GM06990 (cell line): ENCODE measurements at regions not wholly inside any gene's neighbourhood (a gene's known extent, or its start where the extent isn't known, plus 50 kb on each side); places are given as distances from the start of the nearest gene placed in this dataset.

Source experiments
- DNase-seq: peaks from one replicate; pipeline ENCODE4 v3.0.0-alpha.2; 2011; ENCODE audit not compliant: insufficient read length; ENCODE audit errors: extremely low read depth
- H3K27me3 ChIP-seq: replicated peaks from 2 replicates; pipeline ENCODE4 v1.6.0; 2011; ENCODE audit warnings: low read length; ENCODE audit not compliant: control insufficient read depth, insufficient read depth
- H3K36me3 ChIP-seq: 2 replicates; pipeline ENCODE4 v1.5.1; 2011; ENCODE audit warnings: low read length; ENCODE audit not compliant: control insufficient read depth, insufficient read depth
- H3K4me3 ChIP-seq: replicated peaks from 2 replicates; pipeline ENCODE4 v1.5.1; 2011; ENCODE audit warnings: low read depth, mild to moderate bottlenecking, control low read depth, low read length
- CTCF ChIP-seq: IDR thresholded peaks from 2 replicates; pipeline ENCODE4 v1.5.1; 2011; ENCODE audit warnings: low read length, control low read depth, mild to moderate bottlenecking, inconsistent platforms; ENCODE audit not compliant: insufficient read depth, poor library complexity, severe bottlenecking

- H3K27me3 ChIP-seq = no peaks in the 10 kb centered on the region
- TF ChIP-seq CTCF = no peak
- H3K4me3 ChIP-seq = no peak overlapping the region
- H3K36me3 ChIP-seq = no peaks in the 10 kb centered on the region
- no peak for DNase-seq
Measured at GRCh38 chr9:29129763-29130162, 1556.5 kb upstream of the C9orf72 start.

DNA sequence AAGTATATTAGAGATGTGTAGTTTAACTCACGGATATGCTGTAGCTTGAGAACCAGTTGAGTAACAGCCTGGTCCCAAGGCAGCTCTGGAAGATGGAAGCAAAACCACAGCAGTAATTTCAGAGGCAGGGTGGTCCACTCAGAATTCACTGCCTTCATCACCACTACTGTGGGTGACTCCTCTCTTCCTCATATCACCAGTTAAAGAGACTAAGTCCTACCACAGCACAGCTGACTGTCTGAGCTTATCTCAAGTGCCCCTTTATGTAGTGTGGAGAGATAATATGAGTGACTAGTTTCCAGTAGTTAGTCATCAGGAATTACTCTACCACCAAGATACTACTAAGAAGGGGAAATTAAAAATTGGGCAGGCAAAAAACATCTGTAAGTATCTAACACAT, 1571.2 kb upstream of the C9orf72 start:
- DNase-seq = no peak
- TF ChIP-seq CTCF = no peak
- H3K27me3 ChIP-seq = no peaks in the 10 kb centered on the region
- H3K36me3 ChIP-seq = no peaks in the 10 kb centered on the region
- no peak overlapping the region for H3K4me3 ChIP-seq

DNA sequence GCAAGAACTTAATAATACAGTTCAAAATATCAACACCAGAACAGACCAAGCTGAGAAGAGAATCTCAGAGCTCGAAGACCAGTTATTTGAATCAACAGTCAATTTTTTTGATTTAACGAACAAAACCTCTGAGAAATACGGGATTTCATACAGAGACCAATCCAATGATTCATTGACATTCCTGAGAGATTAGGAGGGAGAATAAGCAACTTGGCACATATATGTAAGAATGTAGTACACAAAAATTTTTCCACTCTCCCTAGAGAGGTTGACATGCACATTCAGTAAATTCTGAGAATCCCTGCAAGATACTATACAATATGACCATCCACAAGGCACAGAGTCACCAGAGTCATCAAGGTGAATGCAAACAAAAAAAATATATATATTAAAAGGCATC, 1577.3 kb upstream of the C9orf72 start:
- no peak for TF ChIP-seq CTCF
- no peak overlapping the region for H3K4me3 ChIP-seq
- no peaks in the 10 kb centered on the region for H3K27me3 ChIP-seq
- DNase-seq = no peak
- H3K36me3 ChIP-seq = no peaks in the 10 kb centered on the region

- no peaks in the 10 kb centered on the region for H3K36me3 ChIP-seq
- H3K4me3 ChIP-seq = no peak overlapping the region
- no peak for DNase-seq
- no peaks in the 10 kb centered on the region for H3K27me3 ChIP-seq
- TF ChIP-seq CTCF = no peak
Measured at GRCh38 chr9:29160763-29161353, 1587.6 kb upstream of the C9orf72 start.

DNA sequence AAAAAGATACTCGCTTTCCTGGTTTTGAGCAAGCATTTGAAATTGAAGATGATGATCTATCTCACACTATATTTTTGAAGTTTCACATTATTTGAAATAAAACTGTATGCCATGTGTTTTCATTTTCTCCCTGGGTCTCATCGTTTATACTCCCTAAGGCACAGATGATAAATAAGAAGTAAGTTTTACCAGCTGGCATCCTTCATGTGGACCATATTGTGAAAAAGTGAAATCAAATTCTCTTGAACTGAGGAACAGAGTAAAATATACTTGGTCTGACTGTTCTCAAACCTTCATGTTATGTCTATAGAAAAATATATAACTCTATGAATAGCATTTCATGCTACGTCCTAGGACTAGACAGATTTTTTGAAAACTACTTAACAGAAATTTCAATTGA, 1600.9 kb upstream of the C9orf72 start:
- H3K36me3 ChIP-seq = no peaks in the 10 kb centered on the region
- H3K27me3 ChIP-seq = no peaks in the 10 kb centered on the region
- DNase-seq = no peak
- no peak for TF ChIP-seq CTCF
- H3K4me3 ChIP-seq = no peak overlapping the region

DNA sequence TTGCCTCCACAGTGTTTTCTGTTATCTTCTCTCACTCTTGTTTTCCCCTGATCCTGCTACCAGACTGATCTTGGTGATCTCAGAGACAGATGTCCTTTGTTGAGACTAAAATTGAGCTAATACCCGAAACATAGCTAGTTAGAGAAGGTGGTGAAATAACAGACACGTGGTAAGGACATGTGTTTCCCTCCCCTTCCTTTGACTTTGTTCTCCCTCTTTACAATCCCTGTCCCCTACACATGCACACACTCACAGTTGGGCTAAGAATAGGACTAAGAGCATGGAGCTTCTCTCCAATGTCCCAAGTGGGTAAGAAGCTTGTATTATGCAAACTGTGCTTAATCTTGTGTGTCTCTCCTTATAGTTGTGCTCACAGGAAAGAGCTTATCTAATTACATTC, 1603.0 kb upstream of the C9orf72 start:
- DNase-seq = no peak
- H3K36me3 ChIP-seq = no peaks in the 10 kb centered on the region
- TF ChIP-seq CTCF = no peak
- H3K4me3 ChIP-seq = no peak overlapping the region
- no peaks in the 10 kb centered on the region for H3K27me3 ChIP-seq
